HG02588 (cell line): ENCODE measurements at regions not wholly inside any gene's neighbourhood (a gene's known extent, or its start where the extent isn't known, plus 50 kb on each side); places are given as distances from the start of the nearest gene placed in this dataset.

Experiments used
- ATAC-seq: cut with Tn5 transposase; IDR thresholded peaks from one replicate; pipeline ENCODE4 v1.9.1; 2021; ENCODE audit warnings: mild to moderate bottlenecking, moderate library complexity; ENCODE audit not compliant: unreplicated experiment

DNA sequence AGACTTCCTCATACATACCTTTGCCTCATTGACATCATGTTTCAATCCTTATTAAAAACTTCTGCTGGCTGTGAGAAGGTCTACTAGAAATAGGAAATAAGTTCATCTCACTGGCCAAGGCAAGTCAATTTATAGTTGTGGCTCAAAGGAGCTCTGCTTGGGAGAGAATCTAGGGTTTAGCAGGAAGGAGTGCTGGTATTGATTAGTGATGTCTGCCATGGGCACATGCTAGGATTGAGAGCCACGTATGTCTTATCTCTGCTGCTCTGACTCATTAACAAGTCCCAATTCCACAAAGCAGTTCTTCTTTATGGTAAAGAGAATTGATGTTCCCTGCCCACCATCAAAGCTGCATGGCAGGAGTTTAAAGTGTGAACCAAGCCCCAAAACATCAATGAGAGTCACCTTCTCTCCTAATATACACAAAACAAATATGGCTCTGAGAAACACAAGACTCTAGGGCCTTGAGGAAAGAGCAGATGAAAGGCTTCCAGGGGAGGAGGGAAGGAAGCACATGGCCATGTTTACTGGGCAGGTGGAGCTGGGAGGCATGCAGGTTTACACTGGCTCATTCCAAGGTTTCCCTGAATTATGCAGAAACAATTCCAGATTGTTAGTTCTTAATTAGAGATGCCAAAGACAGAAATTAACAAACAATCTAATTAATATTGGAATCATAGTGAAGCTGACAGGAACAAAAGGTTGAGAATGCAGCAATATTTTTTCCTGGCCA lies 931.9 kb upstream of the TMEM132C start:
- no peak for ATAC-seq

DNA sequence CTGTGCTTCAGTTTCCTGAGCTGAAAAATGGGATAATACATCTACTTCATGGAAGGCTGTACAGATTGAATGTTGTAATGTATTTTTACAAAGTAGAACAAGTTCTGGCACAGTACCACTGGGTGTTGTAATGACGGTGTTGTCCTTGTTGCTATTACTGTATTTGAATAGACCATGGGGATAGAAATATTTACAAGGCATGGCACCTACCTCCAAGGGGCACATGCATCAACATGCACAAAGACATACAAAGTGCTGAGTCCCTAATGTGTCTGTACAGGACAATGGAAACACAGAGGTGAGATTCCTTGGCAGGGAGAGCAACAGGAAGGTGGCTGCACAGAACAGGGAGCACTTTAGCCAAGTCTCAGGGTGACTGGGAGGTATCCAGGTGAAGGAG lies 930.6 kb upstream of the TMEM132C start:
- no peak for ATAC-seq

DNA sequence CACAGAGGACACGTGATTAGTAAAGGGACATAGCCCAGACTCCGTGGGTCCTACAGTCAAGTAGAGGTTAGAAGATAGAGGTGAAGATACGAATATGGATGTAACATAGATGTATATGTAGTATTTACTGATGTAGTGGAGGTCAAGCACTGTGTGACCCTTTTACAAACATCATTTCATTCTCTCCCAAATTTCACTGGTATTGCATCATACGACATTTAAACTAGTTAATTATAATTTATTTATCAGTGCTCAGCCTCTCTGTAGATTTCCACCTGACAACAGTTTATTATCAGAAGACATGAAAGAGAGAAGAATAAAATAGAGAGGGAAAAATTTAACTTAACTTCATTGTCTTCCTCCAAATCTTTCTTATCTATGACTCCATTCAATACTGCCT lies 927.9 kb upstream of the TMEM132C start:
- no peak for ATAC-seq

DNA sequence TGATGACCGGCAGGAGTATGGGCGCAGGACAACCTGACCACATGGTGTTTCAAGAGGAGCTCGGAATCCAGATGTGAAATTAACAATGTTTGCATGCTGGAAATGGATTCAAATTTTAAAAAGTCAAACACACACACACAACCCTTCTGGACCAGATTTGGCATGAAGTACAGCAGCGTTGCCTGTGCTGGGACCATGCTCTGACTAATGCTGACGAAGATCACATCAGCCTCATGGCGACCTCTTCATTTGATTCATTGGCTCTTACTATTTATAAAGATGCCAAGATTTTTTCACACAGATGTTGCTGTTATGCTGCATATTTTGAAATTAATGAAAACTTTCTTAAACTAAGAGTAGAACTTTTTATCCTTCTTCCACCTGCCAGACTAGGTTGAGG lies 926.6 kb upstream of the TMEM132C start:
- no peak for ATAC-seq

DNA sequence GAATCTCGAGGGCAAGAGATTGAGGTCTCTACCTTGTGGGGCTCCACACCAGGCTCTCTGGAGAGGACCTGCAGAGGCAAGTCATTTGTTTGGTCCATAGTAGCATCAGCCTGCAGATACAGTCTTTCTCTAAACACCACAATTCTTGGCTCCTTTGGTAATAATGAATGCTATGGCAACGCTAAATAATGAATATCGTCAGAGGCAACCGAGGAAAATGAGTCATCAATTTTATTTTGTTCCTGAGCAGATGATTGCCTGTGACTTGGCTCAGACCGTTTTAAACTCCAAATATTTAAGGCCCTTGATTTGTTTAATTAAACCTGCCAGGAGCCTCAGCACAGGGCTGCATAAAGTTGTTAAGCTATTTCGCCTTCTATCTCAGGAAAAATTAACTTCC lies 924.1 kb upstream of the TMEM132C start:
- no peak for ATAC-seq

DNA sequence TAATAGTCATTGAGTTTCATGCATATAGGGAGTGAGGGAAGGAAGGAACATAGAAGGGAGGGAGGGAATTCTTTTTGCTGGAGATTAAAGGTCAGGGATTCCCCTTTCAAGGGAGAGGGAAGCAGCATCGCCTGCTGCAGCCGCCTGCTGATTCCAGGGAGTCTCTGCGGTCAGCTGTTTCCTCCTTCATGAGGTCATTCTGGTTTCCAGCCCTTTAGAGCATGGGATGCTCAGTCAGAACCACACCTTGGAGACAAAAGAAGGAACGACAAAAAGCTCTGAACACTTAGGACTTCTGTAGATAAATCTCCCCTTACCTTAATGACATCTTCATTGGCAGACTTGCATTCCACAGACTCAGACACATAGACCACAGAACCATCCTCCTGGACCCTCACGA lies 923.0 kb upstream of the TMEM132C start:
- ATAC-seq = no peak

DNA sequence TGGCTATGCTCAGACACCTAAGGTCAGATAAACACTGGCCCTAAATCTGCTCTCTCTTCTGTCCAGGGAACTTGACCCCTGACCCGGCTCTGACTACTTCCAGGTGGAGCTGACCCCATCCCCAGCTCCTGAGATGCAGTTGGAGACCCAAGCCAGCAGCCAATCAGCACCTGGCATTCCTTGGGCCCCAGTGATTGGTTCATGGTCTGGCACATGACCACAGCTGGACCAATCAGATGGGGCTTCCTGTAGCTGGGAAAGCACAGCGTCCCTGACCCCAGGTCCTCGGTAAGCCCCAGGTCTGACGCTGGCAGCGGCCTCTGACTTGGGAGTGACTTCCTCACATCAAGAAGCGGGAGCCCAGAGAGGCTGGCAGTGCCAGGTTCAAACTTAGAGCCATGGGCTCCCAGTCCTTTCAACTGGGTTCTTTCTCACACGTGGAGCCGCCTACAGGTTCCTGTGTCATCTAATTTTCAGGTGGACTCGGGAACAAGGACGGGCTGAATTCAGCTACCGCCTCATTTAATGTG lies 915.4 kb upstream of the TMEM132C start:
- no peak for ATAC-seq

DNA sequence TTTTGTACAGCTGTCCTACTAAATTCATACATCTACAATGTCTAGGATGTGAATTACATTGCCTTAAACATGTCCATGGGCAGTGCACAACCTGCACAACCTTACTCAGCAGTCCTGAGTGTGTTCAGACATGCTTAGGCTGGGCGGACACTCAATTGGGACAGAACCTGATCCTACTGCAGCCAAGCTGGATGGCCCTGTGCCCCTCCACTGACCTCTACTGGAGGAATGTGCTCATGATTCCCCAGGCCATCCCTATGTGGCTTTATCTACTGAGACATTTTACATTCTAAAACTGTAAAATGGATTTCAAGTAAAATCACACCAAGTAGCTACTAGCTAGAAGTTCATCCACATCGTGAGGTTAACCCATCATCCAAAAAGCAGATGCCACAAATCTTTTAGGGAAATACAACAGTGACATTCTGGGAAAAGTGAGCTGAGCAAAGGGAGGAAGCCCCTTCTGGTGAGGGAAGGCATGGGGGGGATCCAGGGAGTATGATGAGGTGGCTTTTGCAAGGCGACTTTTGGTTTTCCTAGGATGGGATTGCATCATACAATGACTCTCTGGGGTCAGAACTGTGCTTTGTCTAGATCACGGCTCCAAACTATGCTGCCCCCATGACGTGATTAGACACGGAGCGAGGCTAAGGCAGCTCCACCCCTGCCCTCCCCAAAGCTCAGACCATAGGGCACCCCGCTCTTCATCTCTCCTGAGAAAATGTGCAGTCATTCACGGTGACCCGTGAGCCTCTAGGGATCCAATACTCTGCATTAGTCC lies 911.7 kb upstream of the TMEM132C start:
- ATAC-seq = no peak

DNA sequence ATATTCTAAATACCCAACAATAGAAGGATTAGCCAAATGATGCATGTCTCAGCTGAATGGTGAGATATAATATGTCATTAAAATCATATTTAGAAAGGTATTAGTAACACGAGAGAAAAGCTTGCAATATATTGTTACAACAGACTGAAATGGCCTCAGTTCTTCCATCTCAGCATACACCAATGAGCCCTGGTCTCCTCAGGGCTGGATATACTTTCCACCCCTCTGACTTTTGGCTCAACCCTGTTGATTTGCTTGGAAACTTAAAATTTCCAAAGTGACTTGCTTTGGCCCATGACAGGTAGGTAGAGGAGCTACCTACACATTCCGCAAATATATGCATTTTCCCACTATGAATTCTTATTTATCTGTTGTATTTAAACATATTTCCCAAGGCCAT lies 908.1 kb upstream of the TMEM132C start:
- no peak for ATAC-seq

DNA sequence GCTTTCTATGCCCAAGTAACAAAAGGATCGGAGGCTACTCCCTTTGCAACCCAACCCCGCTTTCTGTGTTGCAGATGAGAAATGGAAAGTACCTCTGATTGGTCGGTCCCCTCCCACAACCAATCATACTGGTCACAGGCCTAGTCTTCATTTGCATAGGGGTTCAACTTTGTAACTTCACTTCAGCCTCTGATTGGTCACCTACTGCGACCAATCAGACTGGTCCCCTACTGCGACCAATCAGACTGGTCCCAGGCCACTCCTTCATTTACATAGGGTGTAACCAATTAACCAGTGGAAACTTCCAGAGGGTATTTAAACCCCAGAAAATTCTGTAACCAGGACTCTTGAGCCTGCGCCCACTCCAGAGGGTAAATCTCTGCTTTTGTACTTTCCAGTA lies 906.4 kb upstream of the TMEM132C start:
- ATAC-seq = no peak

DNA sequence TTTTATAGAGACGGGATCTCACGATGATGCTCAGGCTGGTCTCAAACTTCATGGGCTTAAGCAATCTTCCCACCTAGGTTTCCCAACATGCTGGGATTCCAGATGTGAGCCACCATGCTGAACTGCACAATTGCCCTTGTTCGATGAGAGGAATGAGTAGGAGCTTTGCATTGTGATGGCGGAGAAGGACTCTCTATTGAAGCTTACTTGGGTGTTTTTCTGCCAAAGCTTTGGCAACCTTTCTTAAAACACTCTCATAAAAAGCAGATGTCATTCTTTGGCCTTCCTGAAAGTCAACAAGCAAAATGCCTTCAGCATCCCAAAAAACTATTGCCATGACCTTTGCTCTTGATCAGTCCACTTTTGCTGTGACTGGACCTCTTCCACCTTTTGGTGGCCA lies 904.8 kb upstream of the TMEM132C start:
- ATAC-seq = no peak

DNA sequence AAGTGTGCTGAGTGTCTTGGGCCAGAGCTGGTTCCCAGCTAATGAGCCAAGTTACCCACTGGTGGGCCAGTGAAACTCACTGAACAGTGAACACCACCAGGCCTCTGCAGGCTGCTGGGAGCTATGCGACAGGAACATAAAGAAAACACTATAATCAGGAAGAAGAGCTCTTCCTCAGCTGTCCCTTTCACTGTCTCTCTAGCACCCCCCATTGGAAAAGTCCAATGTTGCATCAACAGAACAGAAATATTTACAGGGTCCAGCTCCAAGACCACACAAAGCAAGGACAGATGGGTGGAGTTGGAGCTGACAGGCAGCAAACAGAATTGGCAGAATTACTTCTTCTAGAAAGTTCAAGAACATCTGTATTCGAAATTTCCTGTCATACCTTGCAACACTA lies 903.6 kb upstream of the TMEM132C start:
- ATAC-seq = no peak

DNA sequence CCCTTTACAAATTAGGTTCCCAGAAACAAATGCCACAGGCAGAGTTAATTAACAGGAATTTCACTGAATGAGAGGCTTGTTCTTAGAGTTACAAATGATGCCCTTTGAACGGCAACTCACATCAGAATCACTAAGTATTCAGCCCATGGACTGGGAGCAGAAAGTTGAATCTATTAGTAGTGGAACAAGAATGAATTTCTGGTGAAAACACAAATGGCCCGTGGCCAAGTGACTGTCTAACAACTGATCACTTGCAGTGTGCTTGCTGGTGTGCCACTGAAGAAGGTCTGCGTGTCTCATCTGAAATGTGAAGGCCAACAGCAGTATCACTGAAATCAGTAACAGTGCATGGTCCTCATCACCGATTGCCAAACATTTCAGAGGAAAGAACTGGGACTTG lies 893.4 kb upstream of the TMEM132C start:
- ATAC-seq = no peak

DNA sequence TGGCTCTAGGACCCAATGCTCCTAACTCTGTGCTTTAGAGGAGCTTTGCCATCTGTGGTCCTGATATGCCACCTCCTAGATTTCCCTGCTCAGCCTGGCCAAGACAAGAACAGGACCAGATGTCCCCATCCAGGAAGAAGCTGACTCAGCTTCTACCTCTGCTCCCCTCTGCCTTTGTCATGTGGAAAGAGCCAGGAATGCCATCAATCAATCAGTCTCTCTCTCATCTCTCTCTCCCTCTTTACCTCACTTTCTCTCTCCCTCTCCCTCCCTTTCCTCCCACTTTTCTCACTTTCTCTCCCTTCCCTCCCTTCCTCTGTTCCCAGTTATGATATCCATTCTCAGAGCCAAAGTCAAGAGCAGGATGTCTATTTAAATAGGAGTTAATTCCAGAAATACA lies 892.5 kb upstream of the TMEM132C start:
- no peak for ATAC-seq

DNA sequence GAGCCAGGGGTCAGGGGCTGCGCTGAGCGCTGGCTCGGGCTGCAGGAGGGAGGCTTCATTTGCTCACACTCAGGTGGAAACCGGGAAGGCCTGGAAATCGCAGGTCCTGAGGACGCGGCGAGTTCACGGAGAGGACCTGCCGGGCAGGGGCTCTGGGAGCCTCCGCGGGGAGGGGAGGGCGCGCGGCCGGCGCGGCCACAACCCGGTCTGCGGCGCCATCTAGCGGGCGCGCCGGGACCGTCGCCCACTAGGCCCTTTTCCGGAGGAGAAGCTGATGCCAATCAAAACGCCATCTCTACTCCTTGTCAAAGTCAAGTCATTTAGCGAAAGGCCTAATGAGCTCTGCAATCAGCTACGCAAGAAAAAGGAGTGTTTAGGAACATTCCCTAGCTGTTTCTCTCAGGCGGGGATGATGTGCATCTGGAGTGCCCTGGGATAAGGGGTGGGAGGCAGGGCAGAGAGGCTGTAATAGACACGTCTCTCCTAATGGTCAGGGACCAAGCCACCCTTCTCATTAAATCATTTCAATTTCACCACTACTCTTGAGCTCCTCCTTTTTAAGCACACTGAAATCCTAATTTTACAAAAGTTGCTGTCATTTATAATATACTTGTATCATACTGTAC lies 885.8 kb upstream of the TMEM132C start:
- peak; percentile 64 for ATAC-seq

DNA sequence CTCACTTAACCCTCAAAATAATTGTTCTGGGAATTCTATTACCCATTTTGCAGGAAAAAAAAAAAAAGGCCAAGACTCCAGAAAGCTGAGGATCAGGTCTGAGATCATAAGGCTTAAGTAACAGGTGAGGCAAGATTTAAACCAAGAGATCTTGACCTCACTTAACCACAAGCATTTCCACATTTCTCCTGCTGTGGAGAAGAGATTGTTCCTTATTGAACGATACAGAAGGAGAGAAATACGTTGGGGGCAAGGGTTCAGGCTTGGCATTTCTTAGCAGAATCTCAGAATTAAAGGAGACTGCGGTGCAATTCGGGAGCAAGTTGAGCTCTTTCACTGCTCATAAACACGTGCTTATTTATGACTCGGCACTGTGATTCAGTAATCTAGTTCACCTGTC lies 885.3 kb upstream of the TMEM132C start:
- no peak for ATAC-seq

DNA sequence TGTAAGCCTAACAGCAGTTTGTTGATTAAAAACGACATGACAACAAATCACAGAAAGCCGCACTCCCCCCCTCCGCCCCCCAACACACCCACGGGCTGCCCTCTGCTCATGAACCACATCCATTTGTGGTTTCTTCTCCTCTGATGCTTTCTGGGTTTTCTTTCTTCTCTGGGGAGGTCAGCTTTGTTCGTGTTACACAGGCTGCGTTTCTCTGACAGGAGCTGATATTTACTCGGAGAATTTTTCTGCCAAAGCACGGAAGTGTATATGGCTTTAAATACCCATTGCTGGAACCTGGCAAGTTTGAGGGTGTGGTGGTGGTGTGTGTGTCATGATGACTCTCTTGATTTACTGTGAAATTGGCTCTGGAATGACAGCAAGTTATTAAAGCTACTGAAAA lies 883.7 kb upstream of the TMEM132C start:
- ATAC-seq = no peak

DNA sequence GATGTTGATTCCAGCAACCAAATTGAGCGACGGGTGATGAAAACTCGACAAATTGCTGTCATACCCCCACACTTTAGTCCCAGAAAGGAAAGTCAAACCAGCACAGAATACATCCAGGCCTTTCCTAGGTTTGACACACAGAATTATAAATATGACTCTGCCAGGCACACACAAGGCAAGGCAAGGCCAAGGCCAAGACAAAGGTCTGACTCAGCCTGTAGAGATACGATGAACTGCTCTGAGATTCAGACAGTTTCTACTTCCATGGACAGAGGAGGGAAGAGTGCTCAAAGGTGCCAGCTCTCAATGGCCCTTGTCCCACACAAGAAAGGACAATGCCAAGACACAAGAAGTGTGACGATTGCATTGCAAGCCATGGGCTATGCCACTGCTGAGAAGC lies 880.2 kb upstream of the TMEM132C start:
- ATAC-seq = no peak

DNA sequence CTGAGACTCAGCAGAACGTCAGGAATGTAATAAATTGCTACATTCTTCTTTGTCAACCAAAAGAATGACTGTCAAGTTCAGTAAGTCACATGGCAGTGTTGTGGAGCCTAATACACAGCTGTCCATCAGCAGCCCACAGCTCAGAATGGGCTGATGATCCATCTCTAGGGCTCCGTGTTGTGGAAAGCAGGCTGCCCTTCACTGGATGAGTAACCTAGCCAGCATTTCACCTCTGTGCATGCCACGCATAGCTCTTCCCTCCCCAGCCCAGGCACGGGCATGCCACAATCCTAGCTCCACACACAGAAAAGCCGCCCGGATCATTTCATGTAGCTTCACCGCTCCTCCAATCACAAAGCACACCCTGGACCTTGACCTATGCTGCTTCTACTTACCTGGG lies 878.0 kb upstream of the TMEM132C start:
- no peak for ATAC-seq

DNA sequence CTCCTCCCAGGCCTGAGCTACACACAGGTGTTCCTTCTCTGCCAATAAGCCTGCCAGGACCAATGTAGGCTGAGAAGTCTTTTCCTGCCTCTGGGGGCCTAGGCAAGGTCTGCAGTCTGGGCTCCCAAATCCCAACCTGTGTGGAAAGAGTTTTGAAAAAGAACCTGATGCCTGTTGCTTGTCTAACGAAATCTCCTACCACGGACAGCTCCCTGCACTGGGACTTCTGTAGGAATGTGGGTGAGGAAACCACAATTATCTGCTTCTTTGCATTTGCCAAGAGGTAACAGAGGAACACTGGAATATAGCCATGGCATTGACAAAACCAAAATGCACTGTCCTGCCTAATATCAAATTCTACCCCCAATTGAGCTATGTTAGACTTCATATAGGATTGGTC lies 877.0 kb upstream of the TMEM132C start:
- ATAC-seq = no peak

DNA sequence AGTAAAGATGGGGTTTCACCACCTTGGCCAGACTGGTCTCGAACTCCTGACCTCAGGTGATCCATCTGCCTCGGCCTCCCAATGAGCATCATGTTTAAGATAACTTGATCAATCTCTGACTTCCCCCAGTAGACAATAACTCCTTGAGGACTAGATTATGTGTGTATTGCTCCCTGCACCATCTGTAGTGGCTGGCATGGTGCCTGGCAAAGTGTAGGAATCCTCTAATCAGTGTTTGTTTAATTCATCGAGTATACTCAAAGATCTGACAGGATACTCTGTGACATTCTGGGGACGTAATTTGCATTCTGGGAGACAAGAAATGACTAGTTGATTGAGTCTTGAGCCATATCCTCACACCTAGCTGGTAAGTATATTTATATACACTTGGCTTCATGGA lies 873.5 kb upstream of the TMEM132C start:
- ATAC-seq = no peak

DNA sequence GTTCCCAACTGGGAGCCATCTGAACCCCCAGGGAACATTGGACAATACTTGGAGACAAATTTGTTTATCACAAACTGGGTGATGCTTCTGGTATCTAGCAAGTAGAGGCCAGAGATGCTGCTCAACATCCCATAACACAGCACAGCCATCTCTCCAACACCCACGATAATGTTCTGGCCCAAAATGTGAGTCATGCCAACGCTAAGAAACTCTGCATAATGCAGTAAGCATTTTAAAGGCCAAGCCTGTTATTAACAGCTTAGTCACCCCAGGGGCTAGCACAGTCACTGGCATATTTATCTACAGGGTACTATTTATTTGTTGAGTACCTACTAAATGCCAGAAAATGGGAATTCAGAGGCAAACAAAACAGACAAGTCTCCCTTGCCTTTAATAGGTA lies 873.1 kb upstream of the TMEM132C start:
- ATAC-seq = no peak
